Left kidney (tissue), 1 donor: ENCODE measurements at regions not wholly inside any gene's neighbourhood (a gene's known extent, or its start where the extent isn't known, plus 50 kb on each side); places are given as distances from the start of the nearest gene placed in this dataset.

ENCODE experiments used
- DNase-seq: peaks from one replicate; pipeline ENCODE4 v3.0.0-alpha.2; 2013

GRCh38 chr15:81481346-81481745 lies 107.3 kb upstream of the TMC3 start:
- no peak for DNase-seq

GRCh38 chr15:81480645-81481053 lies 106.6 kb upstream of the TMC3 start:
- peak; percentile 71 for DNase-seq

GRCh38 chr15:81478354-81478753 lies 104.3 kb upstream of the TMC3 start:
- DNase-seq = no peak

GRCh38 chr15:81475926-81476325 lies 101.9 kb upstream of the TMC3 start:
- DNase-seq = no peak

- DNase-seq = no peak
These were observed 101.5 kb upstream of the TMC3 start for GRCh38 chr15:81475471-81475870.

- no peak for DNase-seq
These were observed 99.9 kb upstream of the TMC3 start for GRCh38 chr15:81473946-81474345.

- no peak for DNase-seq
These were observed 99.2 kb upstream of the TMC3 start for GRCh38 chr15:81473177-81473576.

GRCh38 chr15:81471151-81471550 lies 97.1 kb upstream of the TMC3 start:
- no peak for DNase-seq

- DNase-seq = no peak
These were observed 95.1 kb upstream of the TMC3 start for GRCh38 chr15:81469154-81469553.

- no peak for DNase-seq
These were observed 92.7 kb upstream of the TMC3 start for GRCh38 chr15:81466741-81467140.

GRCh38 chr15:81454024-81454423 lies 80.0 kb upstream of the TMC3 start:
- no peak for DNase-seq

GRCh38 chr15:81450721-81451120 lies 76.7 kb upstream of the TMC3 start:
- DNase-seq = no peak

- no peak for DNase-seq
These were observed 75.9 kb upstream of the TMC3 start for GRCh38 chr15:81449836-81450474.

GRCh38 chr15:81443040-81443820 lies 69.2 kb upstream of the TMC3 start:
- no peak for DNase-seq

GRCh38 chr15:81442454-81442853 lies 68.4 kb upstream of the TMC3 start:
- DNase-seq = no peak

- no peak for DNase-seq
These were observed 60.8 kb upstream of the TMC3 start for GRCh38 chr15:81434851-81435250.

- no peak for DNase-seq
These were observed 59.4 kb upstream of the TMC3 start for GRCh38 chr15:81433462-81433861.

GRCh38 chr15:81432179-81432578 lies 58.2 kb upstream of the TMC3 start:
- no peak for DNase-seq

- DNase-seq = no peak
These were observed 53.2 kb upstream of the TMC3 start for GRCh38 chr15:81427176-81427575.

- no peak for DNase-seq
These were observed 51.9 kb upstream of the TMC3 start for GRCh38 chr15:81425905-81426304.
